SK-N-SH (cell line): ENCODE measurements at regions not wholly inside any gene's neighbourhood (a gene's known extent, or its start where the extent isn't known, plus 50 kb on each side); places are given as distances from the start of the nearest gene placed in this dataset.
"Not testable (repeated sequence)": the region's sequence is repeated elsewhere in the genome, so short reads cannot be mapped to it uniquely, and the experiment has no call there.

Source experiments
- CTCF ChIA-PET: fragments of 300-600, 350-600 bp; formaldehyde crosslinking; extraction: SDS; loops from one replicate; lab custom pipeline; 2021; lab: Yijun Ruan, JAX
- POLR2A ChIA-PET: fragments of 350-600 bp; sonication (Branson Sonifier 250); formaldehyde crosslinking; extraction: SDS; loops from one replicate; lab custom pipeline; 2020; ENCODE audit warnings: antibody characterized with exemption, inconsistent platforms; lab: Yijun Ruan, JAX
- DNase-seq: peaks from one replicate; pipeline ENCODE4 v3.0.0; 2012
- H2AFZ ChIP-seq: fragments of 200-600 bp; sonication (generic); 2 replicates; pipeline ENCODE4 v1.8.1; 2016; ENCODE audit warnings: antibody characterized with exemption, mild to moderate bottlenecking, low read depth
- H3F3A ChIP-seq: fragments of 200-600 bp; sonication (generic); replicated peaks from 2 replicates; pipeline ENCODE3; 2016; ENCODE audit warnings: antibody characterized with exemption, mild to moderate bottlenecking; ENCODE audit not compliant: insufficient read depth
- H3K27ac ChIP-seq, 2 experiments: fragments of 200-500 bp in 1 of 2; fragments of 200-600 bp in 1 of 2; sonication (Bioruptor generic) in 1 of 2; sonication (generic), shearing (Covaris generic) in 1 of 2; 2 replicates each; pipeline versions ENCODE4 v1.5.1 to v1.6.1; 2014 to 2016; ENCODE audit warnings: low read depth in 2 of 2, inconsistent platforms in 1 of 2, low read length in 1 of 2, mild to moderate bottlenecking in 1 of 2, mixed read lengths in 1 of 2
- H3K27me3 ChIP-seq: fragments of 200-600 bp; sonication (generic), shearing (Covaris generic); 2 replicates; pipeline ENCODE4 v1.6.1; 2016; ENCODE audit warnings: mixed run types; ENCODE audit not compliant: insufficient read depth
- H3K36me3 ChIP-seq, 2 experiments: fragments of 200-500 bp in 1 of 2; fragments of 200-600 bp in 1 of 2; sonication (Bioruptor generic) in 1 of 2; sonication (generic) in 1 of 2; replicated peaks in 1 of 2; 2 replicates each; pipeline versions ENCODE3 to v1.5.1; 2014 to 2016; ENCODE audit warnings: low read length in 1 of 2, mild to moderate bottlenecking in 1 of 2; ENCODE audit not compliant: insufficient read depth in 2 of 2, control insufficient read depth in 1 of 2
- H3K4me1 ChIP-seq, 2 experiments: fragments of 200-500 bp in 1 of 2; fragments of 200-600 bp in 1 of 2; sonication (Bioruptor generic) in 1 of 2; sonication (generic), shearing (Covaris generic) in 1 of 2; 2 replicates each; pipeline versions ENCODE4 v1.5.1 to v1.6.1; 2014 to 2016; ENCODE audit warnings: low read depth in 1 of 2, low read length in 1 of 2, mixed run types in 1 of 2; ENCODE audit not compliant: insufficient read depth in 2 of 2, control insufficient read depth in 1 of 2
- H3K4me2 ChIP-seq: fragments of 200-600 bp; sonication (generic), shearing (Covaris generic); 2 replicates; pipeline ENCODE4 v1.6.1; 2017; ENCODE audit warnings: mixed run types
- H3K4me3 ChIP-seq, 2 experiments: fragments of 200-500 bp in 1 of 2; fragments of 200-600 bp in 1 of 2; sonication (Bioruptor generic) in 1 of 2; sonication (generic), shearing (Covaris generic) in 1 of 2; 2 replicates each; pipeline versions ENCODE4 v1.5.1 to v1.8.1; 2014 to 2016; ENCODE audit warnings: low read depth in 2 of 2, inconsistent platforms in 1 of 2, low read length in 1 of 2, mild to moderate bottlenecking in 1 of 2, mixed read lengths in 1 of 2, moderate library complexity in 1 of 2
- H3K79me2 ChIP-seq: fragments of 200-600 bp; sonication (generic); 2 replicates; pipeline ENCODE4 v1.8.1; 2017; ENCODE audit warnings: mild to moderate bottlenecking; ENCODE audit not compliant: insufficient read depth
- H3K9ac ChIP-seq: fragments of 200-600 bp; sonication (generic); 2 replicates; pipeline ENCODE4 v1.6.1; 2017; ENCODE audit warnings: mixed run types
- H3K9me2 ChIP-seq: fragments of 200-600 bp; sonication (generic); 2 replicates; pipeline ENCODE4 v1.6.1; 2017; ENCODE audit warnings: mixed run types
- H3K9me3 ChIP-seq: fragments of 200-600 bp; sonication (generic); 2 replicates; pipeline ENCODE4 v1.6.1; 2017; ENCODE audit warnings: mixed run types, mild to moderate bottlenecking, moderate library complexity
- H4K20me1 ChIP-seq: fragments of 200-600 bp; sonication (generic); 2 replicates; pipeline ENCODE4 v1.6.1; 2017; ENCODE audit warnings: mild to moderate bottlenecking, mixed run types; ENCODE audit not compliant: insufficient read depth
- WGBS: methylation state at CpG from one replicate; pipeline ENCODE4 v1.1.6; 2017; ENCODE audit warnings: low lambda C conversion rate; 5-methylcytosine and 5-hydroxymethylcytosine counted together

GRCh38 chrX:63160994-63161393 is 190.1 kb downstream of the SPIN4 start:
- POLR2A ChIA-PET, H3K4me1 ChIP-seq, H3K36me3 ChIP-seq, H3K9me2 ChIP-seq, H3K9ac ChIP-seq, H2AFZ ChIP-seq, H3K9me3 ChIP-seq, H3K4me2 ChIP-seq, H3K79me2 ChIP-seq, H3F3A ChIP-seq, H3K27me3 ChIP-seq, H4K20me1 ChIP-seq, CTCF ChIA-PET, DNase-seq, H3K4me3 ChIP-seq, H3K27ac ChIP-seq: not testable (repeated sequence)
- WGBS, result no CpG with 5 or more reads among the region's 1 CpG

DNA sequence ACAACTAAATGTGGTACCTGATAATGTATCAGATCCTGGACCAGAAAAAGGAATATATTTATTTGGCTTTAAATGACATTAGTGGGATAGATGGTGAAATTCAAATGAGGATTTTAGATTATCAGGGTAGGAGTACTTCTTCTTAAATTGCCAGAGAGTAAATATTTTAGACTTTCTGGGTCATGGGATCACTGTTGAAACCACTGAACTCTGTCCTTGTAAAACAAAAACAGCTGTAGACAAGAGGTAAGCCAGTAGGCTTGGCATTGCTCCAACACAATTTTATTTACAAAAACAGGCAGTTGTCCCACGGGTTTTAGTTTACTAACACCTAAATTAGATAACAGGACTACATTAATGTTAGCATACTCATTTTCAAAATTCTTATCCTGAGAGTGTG is 190.8 kb downstream of the SPIN4 start:
- H4K20me1 ChIP-seq, H3K4me3 ChIP-seq, H3F3A ChIP-seq, H3K27ac ChIP-seq, H3K9ac ChIP-seq, H3K36me3 ChIP-seq, H3K4me2 ChIP-seq, H2AFZ ChIP-seq, H3K79me2 ChIP-seq, H3K9me2 ChIP-seq, H3K4me1 ChIP-seq, H3K27me3 ChIP-seq, DNase-seq, POLR2A ChIA-PET, H3K9me3 ChIP-seq, CTCF ChIA-PET: not testable (repeated sequence)
- no CpG with 5 or more reads among the region's 1 CpG for WGBS

- H3K79me2 ChIP-seq, H3K27ac ChIP-seq, H3K9me2 ChIP-seq, H3K4me1 ChIP-seq, CTCF ChIA-PET, H3F3A ChIP-seq, H3K9me3 ChIP-seq, H2AFZ ChIP-seq, H3K27me3 ChIP-seq, DNase-seq, H3K36me3 ChIP-seq, H3K9ac ChIP-seq, POLR2A ChIA-PET, H3K4me3 ChIP-seq, H4K20me1 ChIP-seq, H3K4me2 ChIP-seq: not testable (repeated sequence)
- WGBS, result no CpG with 5 or more reads among the region's 10 CpGs
Observed at GRCh38 chrX:63145526-63145925, 205.6 kb downstream of the SPIN4 start.

DNA sequence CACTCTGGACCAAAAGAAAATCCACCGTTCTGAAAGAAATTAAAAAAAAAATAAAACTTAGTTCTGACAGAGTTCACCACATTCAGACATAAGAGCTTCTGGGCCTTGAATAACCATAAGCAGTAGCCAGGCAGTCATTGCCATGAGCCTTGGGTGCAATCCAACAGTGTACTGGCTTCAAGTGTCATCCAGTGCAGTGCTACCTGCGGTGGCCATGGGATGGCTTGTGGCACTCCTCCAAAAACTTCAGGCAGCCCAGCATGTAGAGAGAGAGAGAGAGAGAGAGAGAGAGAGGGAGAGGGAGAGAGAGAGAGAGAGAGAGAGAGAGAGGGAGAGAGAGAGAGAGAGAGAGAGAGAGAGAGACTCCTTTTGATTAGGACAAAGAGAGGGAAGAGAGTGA is 208.5 kb downstream of the SPIN4 start:
- H3K9me3 ChIP-seq, H2AFZ ChIP-seq, H3K36me3 ChIP-seq, H4K20me1 ChIP-seq, H3K4me1 ChIP-seq, H3K4me3 ChIP-seq, H3K4me2 ChIP-seq, H3K9ac ChIP-seq, H3K27ac ChIP-seq, CTCF ChIA-PET, POLR2A ChIA-PET, H3K9me2 ChIP-seq, DNase-seq, H3K27me3 ChIP-seq, H3K79me2 ChIP-seq, H3F3A ChIP-seq: not testable (repeated sequence)
- WGBS, result no CpG with 5 or more reads among the region's 2 CpGs

DNA sequence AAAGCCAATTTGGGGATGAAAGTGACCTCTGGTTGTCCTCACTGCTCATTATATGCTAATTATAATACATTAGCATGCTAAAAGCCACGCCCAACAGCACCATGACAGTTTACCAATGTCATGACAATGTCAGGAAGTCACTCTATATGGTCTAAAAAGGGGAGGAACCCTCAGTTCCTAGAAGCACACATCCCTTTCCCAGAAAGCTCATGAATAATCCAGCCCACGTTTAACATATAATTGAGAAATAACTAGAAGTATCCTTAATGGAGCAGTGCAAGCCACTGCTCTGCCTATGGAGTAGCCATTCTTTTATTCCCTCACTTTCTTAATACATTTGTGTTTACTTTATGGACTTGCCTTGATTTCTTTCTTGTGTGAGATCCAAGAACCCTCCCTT is 215.3 kb downstream of the SPIN4 start:
- H3K9ac ChIP-seq, H3K4me3 ChIP-seq, H3K79me2 ChIP-seq, H3K36me3 ChIP-seq, H4K20me1 ChIP-seq, H3K9me2 ChIP-seq, H3K27me3 ChIP-seq, CTCF ChIA-PET, POLR2A ChIA-PET, H2AFZ ChIP-seq, H3K27ac ChIP-seq, H3K9me3 ChIP-seq, H3K4me1 ChIP-seq, DNase-seq, H3K4me2 ChIP-seq, H3F3A ChIP-seq: not testable (repeated sequence)
- no CpG with 5 or more reads among the region's 2 CpGs for WGBS
